ENCODE measurements at regions not wholly inside any gene's neighbourhood (a gene's known extent, or its start where the extent isn't known, plus 50 kb on each side); places are given as distances from the start of the nearest gene placed in this dataset.
"Not testable (repeated sequence)": the region's sequence is repeated elsewhere in the genome, so short reads cannot be mapped to it uniquely, and the experiment has no call there.

DNA sequence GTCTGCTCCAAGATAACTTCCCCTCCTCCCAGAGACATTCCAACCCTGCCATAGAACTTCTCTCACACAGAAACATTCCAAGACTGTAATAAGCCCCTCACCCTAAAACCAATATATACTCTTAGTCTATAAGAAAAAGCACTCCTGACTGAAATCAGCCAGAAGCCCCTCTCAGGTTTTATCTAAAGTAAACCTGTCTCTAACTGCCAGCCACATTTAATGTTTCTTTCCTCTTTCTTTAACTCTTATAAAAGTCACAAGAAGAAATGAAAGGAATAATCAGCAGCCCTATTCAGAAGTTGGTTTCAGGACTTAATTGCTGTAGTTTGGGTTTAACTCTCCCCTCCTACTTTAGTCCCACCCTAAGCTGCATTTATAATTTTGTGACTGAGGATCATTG, 165.0 kb upstream of the ZCCHC13 start:
- Histone ChIP-seq H3K4me1 (ENCODE audit: insufficient read depth, low read length) (no peaks in the 10 kb centered on the region), H3K9me3 (ENCODE audit: low read depth, low read length) (no peaks in the 10 kb centered on the region), H3K4me3 (ENCODE audit: low read length) (no peak overlapping the region), H3K27me3 (ENCODE audit: insufficient read depth, low read length) (no peaks in the 10 kb centered on the region)

DNA sequence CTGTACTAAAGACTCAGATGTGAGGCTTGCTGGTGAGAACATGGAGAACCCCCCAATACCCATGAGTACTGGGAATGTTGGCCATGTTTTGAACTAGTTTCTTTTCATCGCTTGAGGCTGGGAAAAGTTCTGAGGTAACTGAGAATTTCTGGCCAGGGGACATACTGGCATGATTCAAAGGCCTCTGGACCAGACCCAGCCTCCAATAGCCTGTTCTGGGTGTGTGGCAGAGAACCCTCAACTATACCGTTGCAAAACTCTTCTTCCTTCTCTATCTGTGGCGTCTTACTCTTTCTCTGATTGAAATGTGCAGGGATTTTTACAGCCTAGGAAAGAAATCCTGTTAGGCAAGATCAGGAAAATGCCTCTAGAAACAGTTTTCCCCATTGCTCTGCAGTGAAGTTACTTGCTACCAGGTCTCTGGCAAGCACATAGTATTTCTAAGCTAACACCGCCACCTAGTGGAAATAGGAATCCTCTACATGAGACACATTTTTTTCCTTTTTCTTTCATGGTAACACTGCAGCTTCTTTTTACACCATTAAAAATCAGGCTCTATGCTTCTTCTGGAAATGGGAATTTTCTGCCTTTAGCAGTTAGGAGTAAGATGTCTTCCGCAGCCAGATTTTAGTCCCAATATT, 170.7 kb upstream of the ZCCHC13 start:
- H3K27me3 ChIP-seq (ENCODE audit: insufficient read depth, low read length) = no peaks in the 10 kb centered on the region
- no peak overlapping the region for H3K4me3 ChIP-seq (ENCODE audit: low read length)
- no peaks in the 10 kb centered on the region for H3K4me1 ChIP-seq (ENCODE audit: insufficient read depth, low read length)

DNA sequence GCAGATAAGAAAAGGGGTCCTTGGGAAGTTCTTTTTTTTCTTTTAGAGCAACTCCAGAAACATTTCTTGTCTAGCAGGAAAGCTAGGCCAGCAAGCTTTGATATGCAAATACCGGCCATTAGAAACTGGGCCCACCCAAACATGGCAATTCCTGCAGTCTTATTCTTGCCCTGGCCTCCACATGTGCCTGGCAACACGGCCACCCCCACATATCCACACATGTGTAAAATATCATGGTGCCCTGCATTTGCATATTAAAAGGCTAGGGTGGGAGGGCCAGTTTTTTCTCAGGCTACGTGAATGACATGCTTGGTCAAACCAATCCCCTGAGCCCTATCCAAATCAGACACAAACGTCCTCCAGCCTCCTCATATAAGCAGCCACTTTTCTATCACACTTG, 171.7 kb upstream of the ZCCHC13 start:
- no peaks in the 10 kb centered on the region for H3K9me3 ChIP-seq (ENCODE audit: low read depth, low read length)
- H3K4me1 ChIP-seq (ENCODE audit: insufficient read depth, low read length) = no peaks in the 10 kb centered on the region
- H3K4me3 ChIP-seq (ENCODE audit: low read length) = no peak overlapping the region
- no peaks in the 10 kb centered on the region for H3K27me3 ChIP-seq (ENCODE audit: insufficient read depth, low read length)

More for the DNA sequence above, 170.7 kb upstream of the ZCCHC13 start:
- H3K9me3 ChIP-seq (ENCODE audit: low read depth, low read length) = no peaks in the 10 kb centered on the region

DNA sequence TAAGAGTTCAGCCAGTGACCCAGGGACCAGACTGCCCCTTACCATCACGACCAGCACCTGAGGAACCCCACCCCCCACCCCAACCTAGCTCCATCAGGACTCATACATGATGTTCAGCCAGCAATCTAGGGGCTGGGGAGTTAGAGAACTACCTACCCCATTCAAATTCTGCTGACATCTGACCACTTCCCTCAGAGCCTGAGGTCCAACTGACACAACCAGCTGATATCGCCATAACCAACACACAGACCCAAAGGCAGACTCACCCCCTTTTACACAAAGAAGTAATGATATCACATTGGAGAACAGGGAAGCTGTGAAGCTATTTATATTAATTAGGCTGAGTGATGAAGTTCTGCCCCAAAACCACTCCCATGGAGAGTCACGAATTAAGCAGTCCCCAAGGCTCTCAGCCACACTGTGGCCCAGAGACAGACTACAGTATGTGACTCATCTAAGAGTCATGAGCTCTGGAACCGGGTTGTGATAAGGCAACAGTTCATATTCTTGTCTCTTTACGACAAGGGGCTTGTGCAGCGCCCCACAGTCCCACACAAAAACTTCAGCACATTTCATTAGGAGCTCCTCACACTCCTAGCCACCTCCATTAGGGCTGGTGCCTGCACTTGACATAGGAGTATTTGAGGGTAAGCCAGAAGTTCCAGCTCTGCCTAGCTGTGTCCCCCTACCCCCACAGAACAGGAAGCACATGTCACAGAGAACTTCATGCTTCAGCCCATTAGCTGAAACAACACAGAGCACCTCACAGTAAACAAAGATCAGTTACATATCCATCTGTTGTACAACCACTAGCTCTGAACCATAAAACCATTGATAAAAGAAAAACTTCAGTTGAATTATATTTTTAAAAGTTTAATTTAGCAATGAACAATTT, 184.7 kb upstream of the ZCCHC13 start:
- Histone ChIP-seq H3K27me3 (ENCODE audit: insufficient read depth, low read length) (no peaks in the 10 kb centered on the region), H3K4me1 (ENCODE audit: insufficient read depth, low read length) (no peaks in the 10 kb centered on the region), H3K4me3 (ENCODE audit: low read length) (no peak overlapping the region), H3K9me3 (ENCODE audit: low read depth, low read length) (no peaks in the 10 kb centered on the region)

DNA sequence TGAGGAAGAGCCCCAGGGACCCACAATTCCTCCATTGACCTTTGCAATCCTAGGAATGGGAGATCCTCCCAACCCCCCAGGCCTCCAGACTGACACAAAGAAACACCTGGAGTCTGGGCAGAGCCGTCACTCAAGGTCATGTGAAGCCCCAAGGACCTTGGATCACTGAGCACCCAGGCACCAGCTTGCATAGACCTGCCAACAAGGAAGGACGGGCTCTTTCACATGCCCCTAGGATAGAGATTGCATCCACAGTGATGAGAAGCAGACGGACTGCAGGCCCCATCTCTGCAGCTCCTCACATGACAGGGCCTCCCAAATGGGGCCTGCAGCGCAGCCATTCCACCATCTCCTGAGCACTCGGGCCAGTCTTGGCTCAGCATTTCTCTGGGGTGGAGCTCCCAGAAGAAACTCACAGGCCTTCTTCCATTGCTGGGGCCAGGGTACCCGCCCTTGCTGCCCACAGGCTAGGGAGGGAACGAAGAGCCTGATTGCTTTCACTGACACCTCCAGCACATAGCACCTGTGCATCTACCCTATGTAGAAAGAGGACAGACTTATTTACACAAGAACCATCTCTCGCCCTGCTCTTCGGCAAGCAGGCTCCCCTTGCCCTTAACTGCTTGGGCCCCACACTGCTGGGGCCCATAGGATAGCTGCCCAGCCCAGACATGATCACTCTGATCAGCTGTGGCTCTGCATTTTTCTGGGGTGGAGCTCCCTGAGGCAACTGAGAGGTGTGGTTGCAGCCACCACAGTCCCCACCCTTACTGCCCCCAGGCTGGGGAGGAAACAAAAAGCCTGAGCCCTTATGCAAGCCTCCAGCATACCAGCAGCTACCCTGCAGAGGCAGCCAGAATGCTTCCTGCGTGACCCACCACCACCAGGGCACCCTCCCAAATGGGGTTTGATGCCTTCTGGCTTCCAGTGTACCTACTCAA, 185.7 kb upstream of the ZCCHC13 start:
- Histone ChIP-seq H3K4me1 (ENCODE audit: insufficient read depth, low read length) (no peaks in the 10 kb centered on the region), H3K9me3 (ENCODE audit: low read depth, low read length) (no peaks in the 10 kb centered on the region), H3K4me3 (ENCODE audit: low read length) (no peak overlapping the region), H3K27me3 (ENCODE audit: insufficient read depth, low read length) (no peaks in the 10 kb centered on the region)

DNA sequence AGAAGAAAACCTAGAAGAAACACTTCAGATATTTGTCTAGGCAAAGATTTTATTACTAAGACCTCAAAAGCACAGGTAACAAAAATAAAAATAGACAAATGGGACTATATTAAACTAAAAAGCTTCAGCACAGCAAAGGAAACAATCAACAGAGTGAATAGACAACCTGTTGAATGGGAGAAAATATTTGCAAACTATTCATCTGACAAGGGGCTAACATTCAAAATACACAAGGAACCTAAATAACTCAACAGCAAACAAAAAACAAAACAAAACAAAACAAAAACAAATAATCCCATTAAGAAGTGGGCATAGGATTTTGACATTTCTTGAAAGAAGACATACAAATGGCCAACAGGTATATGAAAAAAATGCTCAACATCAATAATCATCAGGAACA, 192.7 kb upstream of the ZCCHC13 start:
- Histone ChIP-seq H3K27me3 (ENCODE audit: insufficient read depth, low read length) (no peaks in the 10 kb centered on the region), H3K4me3 (ENCODE audit: low read length) (no peak overlapping the region), H3K9me3 (ENCODE audit: low read depth, low read length) (no peaks in the 10 kb centered on the region)

DNA sequence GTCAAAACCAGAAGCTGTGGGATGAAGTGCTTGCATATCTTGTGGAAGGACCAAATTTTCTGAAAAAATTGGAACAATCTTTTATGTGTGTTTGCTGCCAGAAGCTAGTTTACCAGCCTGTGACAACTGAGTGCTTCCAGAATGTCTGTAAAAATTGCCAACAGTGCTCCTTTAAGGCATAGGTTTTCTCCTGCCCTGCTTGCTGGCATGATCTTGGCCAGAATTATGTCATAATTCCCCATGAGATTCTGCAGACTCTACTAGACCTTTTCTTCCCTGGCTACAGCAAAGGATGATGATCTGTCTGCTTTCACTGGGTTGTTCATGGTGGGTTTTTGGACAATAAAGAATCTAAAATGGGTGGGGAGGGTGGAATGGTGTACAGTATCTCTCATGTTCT, 196.3 kb upstream of the ZCCHC13 start:
- Histone ChIP-seq H3K4me3 (ENCODE audit: low read length) (no peak overlapping the region), H3K4me1 (ENCODE audit: insufficient read depth, low read length) (no peaks in the 10 kb centered on the region), H3K27me3 (ENCODE audit: insufficient read depth, low read length) (no peaks in the 10 kb centered on the region), H3K9me3 (ENCODE audit: low read depth, low read length) (no peaks in the 10 kb centered on the region)

More for the DNA sequence above, 192.7 kb upstream of the ZCCHC13 start:
- H3K4me1 ChIP-seq (ENCODE audit: insufficient read depth, low read length) = no peaks in the 10 kb centered on the region

DNA sequence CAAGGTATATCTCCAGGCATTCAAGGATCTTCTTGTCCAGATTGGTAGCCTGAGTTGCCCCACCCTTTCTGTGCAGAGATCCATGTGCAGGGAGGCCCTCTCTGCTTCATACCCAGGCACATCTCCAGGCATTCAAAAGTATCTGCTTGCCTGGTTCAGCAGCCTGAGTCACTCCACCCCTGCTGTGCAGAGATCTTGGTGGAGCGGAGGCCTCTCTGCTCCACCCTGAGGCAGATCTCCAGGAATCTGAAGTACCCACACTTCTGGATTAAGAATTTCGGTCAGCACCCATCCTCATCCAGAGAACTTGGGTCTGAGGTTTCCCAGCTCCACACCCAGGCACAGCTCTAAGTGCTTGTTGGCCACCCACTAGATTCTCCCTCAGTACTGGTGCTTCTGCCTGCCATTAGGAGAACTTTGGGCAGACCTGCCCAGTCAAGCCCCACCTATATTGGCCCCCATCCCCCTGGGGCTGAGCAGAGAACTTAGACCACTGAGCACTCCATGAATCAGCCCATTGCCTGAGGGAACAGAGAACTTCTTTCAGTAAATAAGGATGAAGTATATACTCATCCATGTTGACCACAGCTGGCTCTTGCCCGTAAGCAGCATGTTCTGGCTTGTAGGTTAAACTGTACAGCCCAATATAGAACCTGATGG, 199.5 kb upstream of the ZCCHC13 start:
- no peaks in the 10 kb centered on the region for H3K4me1 ChIP-seq (ENCODE audit: insufficient read depth, low read length)

DNA sequence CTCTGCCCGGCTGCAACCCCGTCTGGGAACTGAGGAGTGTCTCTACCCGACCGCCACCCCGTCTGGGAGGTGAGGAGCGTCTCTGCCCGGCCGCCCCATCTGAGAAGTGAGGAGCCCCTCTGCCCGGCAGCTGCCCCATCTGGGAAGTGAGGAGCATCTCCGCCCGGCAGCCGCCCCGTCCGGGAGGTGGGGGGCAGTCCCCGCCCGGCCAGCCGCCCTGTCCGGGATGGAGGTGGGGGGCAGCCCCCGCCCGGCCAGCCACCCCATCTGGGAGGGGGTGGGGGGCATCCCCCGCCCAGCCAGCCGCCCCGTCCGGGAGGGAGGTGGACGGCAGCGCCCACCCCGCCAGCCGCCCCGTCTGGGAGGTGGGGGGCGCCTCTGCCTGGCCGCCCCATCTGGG, 205.6 kb upstream of the ZCCHC13 start:
- H3K27me3 ChIP-seq (ENCODE audit: insufficient read depth, low read length); H3K4me3 ChIP-seq (ENCODE audit: low read length); H3K4me1 ChIP-seq (ENCODE audit: insufficient read depth, low read length); H3K9me3 ChIP-seq (ENCODE audit: low read depth, low read length): not testable (repeated sequence)

More for the DNA sequence above, 199.5 kb upstream of the ZCCHC13 start:
- Histone ChIP-seq H3K27me3 (ENCODE audit: insufficient read depth, low read length) (no peaks in the 10 kb centered on the region), H3K4me3 (ENCODE audit: low read length) (no peak overlapping the region), H3K9me3 (ENCODE audit: low read depth, low read length) (no peaks in the 10 kb centered on the region)

DNA sequence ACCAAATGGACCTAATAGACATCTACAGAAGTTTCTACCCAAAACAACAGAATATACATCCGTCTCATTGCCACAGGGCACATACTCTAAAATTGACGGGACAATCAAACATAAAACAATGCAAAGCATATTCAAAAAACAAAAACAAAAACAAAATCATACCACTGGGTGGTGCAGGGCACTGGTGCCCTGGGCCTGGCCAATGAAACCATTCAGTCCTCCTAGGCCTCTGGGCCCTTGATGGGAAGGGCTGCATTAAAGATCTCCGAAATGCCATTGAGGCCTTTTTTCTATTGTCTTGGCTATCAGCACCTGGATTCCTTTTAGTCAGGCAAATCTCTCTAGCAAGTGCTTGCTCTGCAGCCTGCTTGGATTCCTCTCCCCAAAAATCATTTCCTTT, 213.9 kb upstream of the ZCCHC13 start:
- H3K4me3 ChIP-seq (ENCODE audit: low read length) = no peak overlapping the region
- no peaks in the 10 kb centered on the region for H3K4me1 ChIP-seq (ENCODE audit: insufficient read depth, low read length)
- no peaks in the 10 kb centered on the region for H3K9me3 ChIP-seq (ENCODE audit: low read depth, low read length)
- no peaks in the 10 kb centered on the region for H3K27me3 ChIP-seq (ENCODE audit: insufficient read depth, low read length)

DNA sequence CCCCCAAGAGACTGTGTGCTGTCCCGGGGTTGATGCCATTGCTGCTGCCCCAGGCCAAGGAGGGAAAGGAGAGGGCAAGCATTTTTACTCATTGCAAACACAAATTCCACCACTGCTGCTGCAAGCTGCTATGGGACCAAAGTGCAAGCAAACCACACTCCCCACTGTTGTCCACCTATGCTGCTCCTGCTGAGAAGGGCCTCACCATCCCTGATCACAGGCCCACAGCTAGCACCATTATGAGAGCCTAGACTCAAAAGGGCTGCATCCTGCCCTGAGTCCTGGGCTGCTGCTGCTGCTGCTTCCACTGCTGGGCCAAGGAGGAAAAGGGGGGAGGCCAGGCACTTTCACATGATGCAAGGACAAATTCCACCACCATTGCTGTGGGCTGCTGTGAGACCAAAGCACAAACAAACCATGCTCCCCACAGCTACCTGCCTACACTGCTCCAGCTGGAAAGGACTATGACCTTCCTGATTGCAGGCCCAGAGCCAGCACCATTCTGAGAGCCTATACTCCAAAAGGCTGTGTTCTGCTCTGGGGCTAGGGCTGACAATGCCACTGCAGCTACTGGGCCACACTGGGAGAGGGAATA, 218.2 kb upstream of the ZCCHC13 start:
- Histone ChIP-seq H3K9me3 (ENCODE audit: low read depth, low read length) (no peaks in the 10 kb centered on the region), H3K27me3 (ENCODE audit: insufficient read depth, low read length) (no peaks in the 10 kb centered on the region)

DNA sequence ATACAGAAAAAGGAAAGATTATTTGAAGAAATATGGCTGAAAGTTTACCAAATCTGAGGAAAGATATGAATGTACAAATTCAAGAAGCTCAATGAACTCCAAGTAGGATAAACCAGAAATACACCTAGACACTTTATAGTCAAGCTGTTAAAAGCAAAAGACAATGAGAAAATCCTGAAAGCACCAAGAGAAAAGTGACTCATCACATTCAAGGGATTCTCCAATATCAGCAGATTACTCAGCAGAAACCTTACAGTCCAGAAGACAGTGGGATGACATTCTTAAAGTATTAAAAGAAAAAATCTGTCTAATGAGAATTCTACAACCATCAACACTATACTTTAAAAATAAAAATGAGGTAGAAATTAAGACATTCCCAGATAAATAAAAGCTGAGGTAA, 223.8 kb upstream of the ZCCHC13 start:
- H3K9me3 ChIP-seq (ENCODE audit: low read depth, low read length) = peaks cover 4% of the 10 kb centered on the region
- H3K27me3 ChIP-seq (ENCODE audit: insufficient read depth, low read length) = no peaks in the 10 kb centered on the region
- no peak overlapping the region for H3K4me3 ChIP-seq (ENCODE audit: low read length)
- no peaks in the 10 kb centered on the region for H3K4me1 ChIP-seq (ENCODE audit: insufficient read depth, low read length)

More for the DNA sequence above, 218.2 kb upstream of the ZCCHC13 start:
- Histone ChIP-seq H3K4me1 (ENCODE audit: insufficient read depth, low read length) (no peaks in the 10 kb centered on the region), H3K4me3 (ENCODE audit: low read length) (no peak overlapping the region)

DNA sequence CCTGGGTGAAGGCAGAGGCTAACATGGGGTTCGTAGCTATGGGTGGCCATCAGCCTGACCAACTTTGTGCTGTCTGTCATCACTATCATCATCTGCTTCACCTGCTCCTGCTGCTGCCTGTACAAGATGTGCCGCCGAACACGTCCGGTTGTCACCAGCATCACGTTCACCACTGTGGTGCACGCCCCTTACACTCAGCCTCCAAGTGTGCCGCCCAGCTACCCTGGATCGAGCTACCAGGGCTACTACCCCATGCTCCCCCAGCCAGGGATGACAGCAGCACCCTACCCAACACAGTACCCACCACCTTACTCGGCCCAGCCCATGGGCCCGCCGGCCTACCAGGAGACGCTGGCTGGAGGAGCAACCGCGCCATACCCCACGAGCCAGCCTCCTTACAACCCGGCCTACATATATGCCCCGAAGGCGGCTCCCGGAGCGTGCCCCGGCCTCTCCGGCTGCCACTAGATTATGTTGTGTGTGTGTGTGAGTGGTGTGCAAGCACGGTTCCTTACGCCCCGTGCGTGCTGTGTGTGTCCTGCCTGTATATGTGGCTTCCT, 213.4 kb upstream of the XIST start:
- Histone ChIP-seq H3K27me3 (ENCODE audit: insufficient read depth, low read length) (no peaks in the 10 kb centered on the region), H3K4me1 (ENCODE audit: insufficient read depth, low read length) (no peaks in the 10 kb centered on the region), H3K4me3 (ENCODE audit: low read length) (no peak overlapping the region), H3K9me3 (ENCODE audit: low read depth, low read length) (no peaks in the 10 kb centered on the region)
